HL-60 (cell line): ENCODE measurements at regions not wholly inside any gene's neighbourhood (a gene's known extent, or its start where the extent isn't known, plus 50 kb on each side); places are given as distances from the start of the nearest gene placed in this dataset.

Experiments used
- DNase-seq, 2 experiments: peaks; one replicate each; pipeline ENCODE4 v3.0.0-alpha.2; 2010 to 2020; ENCODE audit warnings: low read depth in 1 of 2, low spot score in 1 of 2
- H3K27ac ChIP-seq: fragments of 250-450 bp; sonication (Bioruptor Pico); replicated peaks from 2 replicates; pipeline ENCODE4 v1.5.1; 2020; ENCODE audit warnings: mild to moderate bottlenecking, moderate library complexity
- H3K27me3 ChIP-seq: fragments of 250-450 bp; sonication (Bioruptor Pico); 2 replicates; pipeline ENCODE4 v1.5.1; 2021; ENCODE audit warnings: mild to moderate bottlenecking, moderate library complexity; ENCODE audit not compliant: insufficient read depth, poor library complexity, severe bottlenecking
- H3K4me3 ChIP-seq: replicated peaks from 2 replicates; pipeline ENCODE4 v1.5.1; 2011; ENCODE audit warnings: mild to moderate bottlenecking, control low read depth, low read length; ENCODE audit not compliant: insufficient read depth
- GABPA ChIP-seq: IDR thresholded peaks from 2 replicates; pipeline ENCODE4 v1.6.1; 2012; ENCODE audit warnings: low read depth
- POLR2AphosphoS5 ChIP-seq: IDR thresholded peaks from 2 replicates; pipeline ENCODE4 v1.6.1; 2012; ENCODE audit warnings: low read depth
- SPI1 ChIP-seq: IDR thresholded peaks from 2 replicates; pipeline ENCODE4 v1.6.1; 2012; ENCODE audit warnings: low read depth, mild to moderate bottlenecking, borderline replicate concordance
- TF ChIP-seq, protein P1 (sequence below): IDR thresholded peaks from one replicate; pipeline ENCODE4 v1.5.1; 2011; ENCODE audit warnings: low read length, control low read depth, inconsistent platforms; ENCODE audit not compliant: insufficient read depth
- TF ChIP-seq, protein P2 (sequence below): IDR thresholded peaks from 2 replicates; pipeline ENCODE4 v1.6.1; 2012; ENCODE audit warnings: low read depth; ENCODE audit not compliant: insufficient replicate concordance

DNA sequence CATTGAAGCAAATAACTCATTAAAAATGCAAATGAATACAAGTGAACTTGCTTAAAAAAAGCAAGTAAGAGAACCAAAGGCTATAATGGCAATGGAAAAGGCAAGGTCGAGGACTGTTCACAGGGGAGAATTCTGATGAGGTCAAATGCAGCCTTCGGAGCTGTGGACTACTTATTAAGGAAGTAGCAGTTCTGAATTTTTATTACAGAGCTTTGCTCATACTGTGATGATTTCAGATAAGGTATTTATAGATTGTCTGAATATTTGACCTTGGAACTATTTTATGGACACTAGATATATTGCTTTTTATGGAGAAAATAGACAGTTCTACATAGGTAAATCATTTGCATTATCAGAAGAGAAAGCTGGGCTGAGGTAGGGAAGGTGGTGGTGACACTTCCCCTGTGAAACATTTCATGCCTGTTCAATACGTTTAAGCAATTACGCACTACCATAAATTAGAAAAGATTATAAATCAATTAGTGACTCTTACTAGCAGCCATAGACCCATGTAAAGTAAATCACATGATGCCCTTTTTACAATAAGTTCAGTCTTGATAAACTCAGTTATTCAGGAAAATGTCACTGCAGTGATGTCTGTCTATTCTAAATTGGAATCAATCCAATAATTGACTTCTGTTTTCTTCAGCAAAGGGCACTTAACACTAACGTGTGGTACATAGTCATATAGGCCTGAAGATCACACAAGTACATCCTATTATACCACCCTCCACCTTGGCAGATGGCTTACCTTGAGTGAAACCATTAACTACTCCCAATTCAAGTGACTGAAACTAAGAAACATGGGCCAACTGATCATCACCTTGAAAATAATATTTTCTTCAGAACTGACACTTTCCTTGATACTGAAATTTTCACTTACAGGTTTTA lies 260.0 kb downstream of the KLF12 start:
- TF ChIP-seq, protein P1, sequence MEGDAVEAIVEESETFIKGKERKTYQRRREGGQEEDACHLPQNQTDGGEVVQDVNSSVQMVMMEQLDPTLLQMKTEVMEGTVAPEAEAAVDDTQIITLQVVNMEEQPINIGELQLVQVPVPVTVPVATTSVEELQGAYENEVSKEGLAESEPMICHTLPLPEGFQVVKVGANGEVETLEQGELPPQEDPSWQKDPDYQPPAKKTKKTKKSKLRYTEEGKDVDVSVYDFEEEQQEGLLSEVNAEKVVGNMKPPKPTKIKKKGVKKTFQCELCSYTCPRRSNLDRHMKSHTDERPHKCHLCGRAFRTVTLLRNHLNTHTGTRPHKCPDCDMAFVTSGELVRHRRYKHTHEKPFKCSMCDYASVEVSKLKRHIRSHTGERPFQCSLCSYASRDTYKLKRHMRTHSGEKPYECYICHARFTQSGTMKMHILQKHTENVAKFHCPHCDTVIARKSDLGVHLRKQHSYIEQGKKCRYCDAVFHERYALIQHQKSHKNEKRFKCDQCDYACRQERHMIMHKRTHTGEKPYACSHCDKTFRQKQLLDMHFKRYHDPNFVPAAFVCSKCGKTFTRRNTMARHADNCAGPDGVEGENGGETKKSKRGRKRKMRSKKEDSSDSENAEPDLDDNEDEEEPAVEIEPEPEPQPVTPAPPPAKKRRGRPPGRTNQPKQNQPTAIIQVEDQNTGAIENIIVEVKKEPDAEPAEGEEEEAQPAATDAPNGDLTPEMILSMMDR, result no peak
- TF ChIP-seq, protein P2, sequence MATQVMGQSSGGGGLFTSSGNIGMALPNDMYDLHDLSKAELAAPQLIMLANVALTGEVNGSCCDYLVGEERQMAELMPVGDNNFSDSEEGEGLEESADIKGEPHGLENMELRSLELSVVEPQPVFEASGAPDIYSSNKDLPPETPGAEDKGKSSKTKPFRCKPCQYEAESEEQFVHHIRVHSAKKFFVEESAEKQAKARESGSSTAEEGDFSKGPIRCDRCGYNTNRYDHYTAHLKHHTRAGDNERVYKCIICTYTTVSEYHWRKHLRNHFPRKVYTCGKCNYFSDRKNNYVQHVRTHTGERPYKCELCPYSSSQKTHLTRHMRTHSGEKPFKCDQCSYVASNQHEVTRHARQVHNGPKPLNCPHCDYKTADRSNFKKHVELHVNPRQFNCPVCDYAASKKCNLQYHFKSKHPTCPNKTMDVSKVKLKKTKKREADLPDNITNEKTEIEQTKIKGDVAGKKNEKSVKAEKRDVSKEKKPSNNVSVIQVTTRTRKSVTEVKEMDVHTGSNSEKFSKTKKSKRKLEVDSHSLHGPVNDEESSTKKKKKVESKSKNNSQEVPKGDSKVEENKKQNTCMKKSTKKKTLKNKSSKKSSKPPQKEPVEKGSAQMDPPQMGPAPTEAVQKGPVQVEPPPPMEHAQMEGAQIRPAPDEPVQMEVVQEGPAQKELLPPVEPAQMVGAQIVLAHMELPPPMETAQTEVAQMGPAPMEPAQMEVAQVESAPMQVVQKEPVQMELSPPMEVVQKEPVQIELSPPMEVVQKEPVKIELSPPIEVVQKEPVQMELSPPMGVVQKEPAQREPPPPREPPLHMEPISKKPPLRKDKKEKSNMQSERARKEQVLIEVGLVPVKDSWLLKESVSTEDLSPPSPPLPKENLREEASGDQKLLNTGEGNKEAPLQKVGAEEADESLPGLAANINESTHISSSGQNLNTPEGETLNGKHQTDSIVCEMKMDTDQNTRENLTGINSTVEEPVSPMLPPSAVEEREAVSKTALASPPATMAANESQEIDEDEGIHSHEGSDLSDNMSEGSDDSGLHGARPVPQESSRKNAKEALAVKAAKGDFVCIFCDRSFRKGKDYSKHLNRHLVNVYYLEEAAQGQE, result no peak
- TF ChIP-seq GABPA (no peak), POLR2AphosphoS5 (no peak)
- Histone ChIP-seq H3K4me3 (no peak overlapping the region), H3K27ac (no peak overlapping the region), H3K27me3 (no peaks in the 10 kb centered on the region)
- DNase-seq, result no peak

DNA sequence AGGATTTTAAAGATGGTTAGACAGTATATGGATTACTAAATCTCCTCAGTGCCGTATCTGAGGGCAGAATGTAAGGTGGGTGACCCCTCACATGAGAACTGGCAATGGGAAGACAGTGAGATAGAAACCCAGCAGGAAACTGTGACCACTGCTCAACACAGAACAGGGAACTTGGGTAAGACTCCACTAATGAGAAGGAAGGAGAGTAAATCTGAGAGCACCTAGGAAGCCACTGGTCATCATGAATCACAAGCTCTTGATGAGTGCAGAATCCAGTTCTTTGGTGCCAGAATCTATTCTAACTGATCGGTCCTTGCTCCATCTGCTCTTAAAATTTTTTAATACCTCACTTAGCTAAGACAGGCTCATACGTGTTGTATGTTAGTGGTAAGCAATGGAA lies 261.8 kb downstream of the KLF12 start:
- DNase-seq, result no peak
- TF ChIP-seq SPI1, result no peak
- TF ChIP-seq, protein P2, result no peak
- TF ChIP-seq POLR2AphosphoS5, result no peak
- TF ChIP-seq GABPA, result no peak
- TF ChIP-seq, protein P1, result no peak
- Histone ChIP-seq H3K4me3 (no peak overlapping the region), H3K27me3 (no peaks in the 10 kb centered on the region), H3K27ac (no peak overlapping the region)

DNA sequence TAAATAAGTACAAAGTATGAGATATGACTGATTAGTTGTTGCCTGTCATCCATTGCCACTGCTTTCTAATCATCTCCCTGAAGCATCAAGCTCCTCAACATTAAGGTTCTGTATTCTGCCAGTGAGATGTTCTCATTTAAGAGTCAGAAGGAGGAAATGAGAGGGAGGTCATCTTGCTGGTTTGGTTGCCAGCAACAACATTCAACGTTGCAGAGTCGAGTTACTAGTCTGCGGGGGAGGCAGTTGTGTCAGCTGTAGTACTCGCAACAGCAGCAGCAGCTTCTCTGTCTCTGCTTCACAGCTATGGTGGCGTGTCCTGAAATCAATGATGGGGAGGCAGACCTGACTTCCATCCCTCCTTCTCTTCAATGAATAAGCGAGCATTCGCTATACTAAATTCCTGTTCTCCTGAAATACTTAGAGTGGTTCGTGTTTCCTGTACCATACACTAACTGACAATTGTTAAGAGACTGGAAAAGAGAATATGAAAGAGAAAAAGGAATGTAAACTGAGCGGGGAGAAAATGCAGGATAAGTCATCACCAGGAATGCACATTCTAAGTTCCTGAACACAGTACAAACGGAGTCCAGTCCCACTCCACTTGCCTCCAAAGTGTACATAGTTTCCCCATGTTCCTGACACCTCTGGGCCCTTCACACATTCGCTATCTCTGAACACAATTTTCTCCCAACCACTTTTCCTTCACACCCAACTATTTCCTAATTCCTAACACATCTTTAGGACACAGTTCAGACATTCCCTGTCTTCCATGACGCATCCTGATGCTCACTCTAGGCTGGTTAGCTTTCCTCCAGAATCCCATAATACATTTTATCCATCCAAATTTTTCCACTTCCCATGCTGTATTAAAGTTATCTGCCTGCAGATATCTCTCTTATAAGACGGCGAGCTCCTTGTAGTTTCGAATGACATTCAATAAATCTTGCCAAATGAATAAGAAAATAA lies 263.0 kb downstream of the KLF12 start:
- TF ChIP-seq SPI1, result no peak
- TF ChIP-seq, protein P1, result no peak
- no peak for TF ChIP-seq POLR2AphosphoS5
- TF ChIP-seq, protein P2, result no peak
- no peak for TF ChIP-seq GABPA
- H3K27me3 ChIP-seq, result no peaks in the 10 kb centered on the region
- H3K27ac ChIP-seq, result no peak overlapping the region
- H3K4me3 ChIP-seq, result no peak overlapping the region
- no peak for DNase-seq
